NCI-H1436 (cell line): ENCODE measurements at regions not wholly inside any gene's neighbourhood (a gene's known extent, or its start where the extent isn't known, plus 50 kb on each side); places are given as distances from the start of the nearest gene placed in this dataset.

ENCODE experiments used
- DNase-seq: peaks from one replicate; lab custom pipeline; 2025; lab: John Stamatoyannopoulos, UW

DNA sequence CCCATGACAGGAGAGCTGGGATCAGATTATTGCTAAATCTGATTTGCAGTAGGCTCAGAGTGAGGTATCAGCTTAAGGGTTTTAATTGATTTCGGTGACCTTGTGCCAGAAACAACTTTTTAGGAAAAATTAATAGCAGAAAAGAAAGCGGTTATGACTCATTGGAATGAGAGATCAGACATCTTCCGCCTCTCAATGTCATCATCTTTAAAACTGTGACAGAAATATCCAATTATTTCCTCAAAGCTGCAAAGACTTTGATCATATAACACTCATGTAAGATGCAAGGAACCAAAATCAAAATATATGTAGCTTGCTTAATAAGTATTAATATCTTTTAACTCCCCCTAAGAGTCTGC is 190.1 kb upstream of the FOXF1 start:
- no peak for DNase-seq

DNA sequence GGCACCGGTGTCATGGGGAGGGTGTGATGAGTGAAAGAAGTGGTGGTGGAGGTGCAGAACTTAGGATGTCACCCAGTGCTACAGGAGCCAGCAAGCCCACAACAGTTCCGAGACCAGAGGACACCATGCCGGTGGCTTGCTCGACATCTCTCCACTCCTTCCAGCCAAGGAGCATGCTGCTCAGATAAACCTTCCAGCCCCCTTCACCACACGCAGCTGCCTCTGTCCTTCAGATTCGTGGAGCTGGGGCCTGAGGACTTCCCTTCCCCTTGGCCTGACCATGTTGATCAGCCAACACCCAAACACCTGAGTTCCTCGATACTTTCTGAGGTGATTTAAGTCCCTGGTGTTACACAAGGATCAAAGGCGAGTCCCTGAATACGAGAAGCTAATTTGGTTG is 188.8 kb upstream of the FOXF1 start:
- no peak for DNase-seq

DNA sequence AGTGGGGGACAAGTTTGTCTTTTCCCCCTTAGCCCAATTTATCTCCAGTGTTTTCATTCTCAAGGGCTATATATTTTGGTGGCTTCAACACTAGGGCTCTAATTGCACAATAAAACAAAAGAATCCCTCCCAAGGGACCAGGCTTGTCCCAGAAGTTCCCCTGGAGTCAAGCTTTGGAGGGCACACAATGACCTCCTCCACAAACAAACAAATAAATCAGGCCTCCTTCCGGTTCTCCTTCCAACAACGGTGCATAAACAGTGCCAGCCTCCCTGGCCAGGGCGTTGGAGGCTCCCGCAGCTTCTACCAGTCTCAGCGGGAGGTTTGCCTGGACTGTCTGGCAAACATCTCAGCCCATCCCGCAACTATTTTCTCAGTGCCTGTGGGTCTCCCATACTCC is 188.0 kb upstream of the FOXF1 start:
- no peak for DNase-seq

DNA sequence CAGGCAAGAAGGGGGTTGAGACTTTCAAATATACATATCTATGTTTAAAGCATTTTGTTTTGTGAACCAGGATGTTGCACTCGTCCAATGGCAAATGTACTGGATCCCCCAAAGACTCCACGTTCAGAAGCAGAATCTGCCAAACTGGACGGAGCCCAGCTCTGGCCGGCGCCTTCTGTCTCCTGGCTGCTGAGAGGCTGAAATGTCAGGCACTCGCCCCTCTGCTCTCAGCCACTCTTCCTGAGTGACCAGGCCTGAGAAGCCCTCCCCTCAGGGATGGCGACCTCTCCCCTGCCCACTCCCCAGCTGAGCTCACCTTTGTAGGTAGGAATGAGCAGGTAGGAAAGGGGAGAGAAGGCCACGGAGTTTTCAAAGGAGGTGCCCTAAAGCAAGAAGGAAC is 187.5 kb upstream of the FOXF1 start:
- no peak for DNase-seq

DNA sequence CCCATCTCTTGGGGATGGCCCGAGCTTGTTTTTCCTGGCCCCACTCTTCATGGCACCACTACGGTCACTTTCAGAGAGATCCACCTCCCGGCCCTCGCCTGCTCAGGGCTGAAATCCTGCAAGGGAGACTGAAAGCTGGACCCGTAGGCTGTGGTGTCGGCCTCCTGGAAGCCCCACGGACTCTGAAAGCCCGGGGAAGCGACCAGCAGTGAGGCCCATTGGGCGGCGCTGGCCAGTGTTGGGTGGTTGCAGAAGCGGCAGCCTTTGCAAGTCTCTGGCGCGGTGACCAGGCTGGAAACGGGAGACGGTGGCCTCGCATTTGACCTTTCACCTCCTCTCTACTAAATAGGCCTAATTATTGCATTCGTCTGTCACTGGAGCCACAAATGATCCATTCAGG is 186.0 kb upstream of the FOXF1 start:
- DNase-seq: no peak

DNA sequence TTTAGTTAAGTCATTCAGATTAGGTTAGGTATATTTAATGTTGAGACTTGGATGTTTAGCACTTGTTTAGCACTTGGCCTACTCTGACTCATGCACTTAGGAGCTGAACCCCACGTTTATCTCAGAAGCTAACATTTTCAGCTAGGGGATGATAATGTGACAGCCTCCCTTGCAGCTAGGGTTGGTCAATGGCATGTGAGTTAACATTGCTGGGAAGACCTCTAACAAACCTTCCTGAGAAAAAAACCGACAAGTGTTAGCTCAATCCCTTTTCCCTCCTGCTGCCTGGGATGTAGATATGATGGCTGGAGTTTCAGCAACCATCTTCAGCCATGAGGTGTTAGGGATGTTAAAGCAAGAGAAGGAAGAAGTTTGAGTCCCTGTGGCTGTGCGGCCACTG is 185.0 kb upstream of the FOXF1 start:
- DNase-seq: no peak

DNA sequence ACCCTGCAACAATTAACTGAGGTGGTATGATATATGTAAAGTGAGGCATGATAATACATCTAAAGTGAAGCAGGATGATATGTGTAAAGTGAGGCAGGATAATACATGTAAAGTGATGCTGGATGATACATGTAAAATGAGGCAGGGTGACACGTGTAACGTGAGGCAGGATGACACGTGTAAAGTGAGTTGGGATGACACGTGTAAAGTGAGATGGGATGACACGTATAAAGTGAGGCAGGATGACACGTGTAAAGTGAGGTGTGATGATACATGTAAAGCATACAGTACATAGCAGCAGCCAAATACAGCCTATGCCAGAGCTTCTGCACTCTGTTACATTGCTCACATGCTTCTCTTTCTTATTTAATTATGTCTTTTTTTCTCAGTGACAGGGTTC is 184.4 kb upstream of the FOXF1 start:
- no peak for DNase-seq

DNA sequence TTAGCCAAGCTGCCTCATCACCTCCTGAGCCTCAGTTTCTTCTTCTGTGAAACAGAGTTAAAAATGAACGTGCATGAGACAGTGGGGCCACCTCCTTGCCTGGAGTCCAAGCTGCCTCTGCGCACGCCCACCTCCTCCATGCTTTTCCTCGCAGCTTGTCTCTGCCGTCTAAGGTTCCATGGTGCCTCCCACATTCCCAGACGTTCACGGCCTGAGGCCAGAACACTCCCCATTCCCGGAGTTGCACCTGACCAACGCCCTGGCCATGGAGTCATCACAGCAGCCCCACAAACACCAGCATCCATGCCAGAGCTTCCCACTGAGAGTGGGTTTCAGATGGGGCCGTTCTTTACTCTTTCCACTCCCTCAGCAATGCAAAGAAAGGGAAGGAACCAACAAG is 183.0 kb upstream of the FOXF1 start:
- no peak for DNase-seq

DNA sequence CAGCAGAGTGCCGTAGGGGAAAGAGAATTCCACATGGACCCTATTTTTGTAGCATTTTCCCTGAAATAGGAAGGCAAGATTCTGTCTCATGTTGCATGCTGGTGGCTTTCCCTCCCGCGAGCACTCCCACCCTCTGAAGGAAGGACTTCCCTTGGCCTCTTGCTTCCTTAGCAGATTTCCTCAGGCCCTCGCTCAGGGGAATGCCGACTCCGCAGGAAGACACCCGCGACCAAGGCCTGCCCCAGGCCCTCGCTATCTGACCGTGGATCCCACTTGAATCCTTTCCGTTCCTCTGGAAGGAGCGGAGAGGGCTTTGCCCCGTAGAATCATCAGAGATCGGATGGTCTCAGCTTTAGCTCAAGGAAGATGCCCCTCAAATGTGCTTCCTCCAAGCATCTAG is 179.4 kb upstream of the FOXF1 start:
- no peak for DNase-seq

DNA sequence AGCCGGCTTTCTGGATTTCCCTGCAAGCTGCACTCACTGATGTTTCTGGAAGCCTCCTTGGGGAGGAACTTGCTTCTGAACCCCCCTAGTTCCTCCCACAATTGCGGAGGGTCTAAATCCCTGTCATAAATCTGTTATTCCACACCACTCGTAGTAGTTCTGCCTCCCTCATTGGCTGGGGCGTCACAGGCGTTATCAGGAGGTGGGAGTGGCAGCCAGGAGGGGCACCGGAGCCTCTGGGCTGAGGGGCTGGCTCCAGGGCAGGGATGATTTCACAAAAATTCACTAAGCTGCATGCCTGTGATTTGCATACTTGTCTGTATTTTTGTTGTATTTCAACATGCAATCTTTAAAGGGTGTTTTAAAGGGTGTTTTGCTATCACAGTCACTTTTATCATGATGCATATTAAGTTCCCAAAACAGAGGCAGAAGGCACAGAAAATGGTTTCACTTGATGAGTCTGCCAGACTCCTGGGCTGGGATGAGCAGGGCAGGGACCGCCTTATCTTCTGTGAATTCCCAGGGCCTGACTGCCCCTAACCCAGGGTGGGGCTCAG is 176.2 kb upstream of the FOXF1 start:
- no peak for DNase-seq

DNA sequence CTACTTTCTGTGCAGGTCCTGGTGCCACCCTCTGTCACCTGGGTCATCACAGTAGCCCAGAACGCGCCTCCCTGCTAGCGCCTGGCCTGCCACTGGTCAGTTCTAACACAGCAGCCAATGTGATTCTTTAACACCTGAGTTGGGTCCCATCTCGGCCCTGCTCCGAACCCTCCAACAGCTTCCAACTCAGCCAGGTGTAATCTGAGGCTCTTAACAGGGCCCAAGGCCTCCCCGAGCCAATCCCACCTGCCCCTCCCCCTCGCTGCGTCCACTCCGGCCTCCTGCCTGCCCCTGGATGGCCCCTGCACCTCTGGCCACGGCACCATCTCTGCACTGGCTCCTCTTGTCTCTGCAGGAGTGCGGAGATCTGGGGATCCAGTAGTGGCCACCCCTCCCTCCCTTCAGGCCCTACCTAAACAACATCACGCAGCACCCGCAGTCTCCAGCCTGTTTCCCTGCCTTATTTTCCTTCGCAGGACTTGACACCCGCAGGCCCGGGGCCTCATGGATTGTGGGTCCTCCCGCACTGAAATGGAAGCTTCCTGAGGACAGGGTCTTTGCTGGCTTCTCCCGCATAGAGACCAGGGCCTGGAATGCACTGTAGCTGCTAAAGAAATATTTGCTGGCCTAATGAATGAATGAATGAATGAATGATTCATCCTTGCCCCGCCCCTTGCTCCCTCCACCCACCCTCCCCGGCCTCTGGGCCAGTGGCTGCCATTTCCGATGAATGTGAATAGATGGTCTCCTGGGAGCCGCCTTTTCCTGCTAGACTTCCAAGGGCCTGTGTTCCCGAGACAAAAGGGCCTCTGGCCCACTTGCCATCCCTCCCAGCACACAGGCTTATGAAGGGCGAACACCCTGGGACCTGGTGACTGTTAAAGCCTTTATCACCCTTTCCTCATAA is 174.8 kb upstream of the FOXF1 start:
- DNase-seq: no peak

DNA sequence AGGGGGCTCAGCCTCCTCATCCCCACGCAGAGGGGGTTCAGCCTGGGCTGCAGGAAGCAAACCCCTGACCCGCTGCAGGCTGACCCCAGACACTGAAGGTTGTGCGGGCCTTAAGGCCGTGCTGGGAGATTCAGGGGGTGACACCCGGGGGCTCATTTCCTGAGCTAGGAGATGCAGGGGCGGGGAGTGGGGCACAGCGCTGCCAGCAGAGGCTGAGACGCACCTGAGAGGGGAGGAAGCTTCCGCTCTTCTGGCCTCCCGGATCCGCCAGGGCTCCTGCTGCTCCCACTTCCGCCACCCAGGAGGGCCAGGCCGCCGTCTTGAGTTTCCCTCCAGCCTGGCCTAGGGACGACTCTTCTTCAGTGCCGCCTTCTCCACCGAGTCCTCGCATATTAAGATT is 173.2 kb upstream of the FOXF1 start:
- no peak for DNase-seq

DNA sequence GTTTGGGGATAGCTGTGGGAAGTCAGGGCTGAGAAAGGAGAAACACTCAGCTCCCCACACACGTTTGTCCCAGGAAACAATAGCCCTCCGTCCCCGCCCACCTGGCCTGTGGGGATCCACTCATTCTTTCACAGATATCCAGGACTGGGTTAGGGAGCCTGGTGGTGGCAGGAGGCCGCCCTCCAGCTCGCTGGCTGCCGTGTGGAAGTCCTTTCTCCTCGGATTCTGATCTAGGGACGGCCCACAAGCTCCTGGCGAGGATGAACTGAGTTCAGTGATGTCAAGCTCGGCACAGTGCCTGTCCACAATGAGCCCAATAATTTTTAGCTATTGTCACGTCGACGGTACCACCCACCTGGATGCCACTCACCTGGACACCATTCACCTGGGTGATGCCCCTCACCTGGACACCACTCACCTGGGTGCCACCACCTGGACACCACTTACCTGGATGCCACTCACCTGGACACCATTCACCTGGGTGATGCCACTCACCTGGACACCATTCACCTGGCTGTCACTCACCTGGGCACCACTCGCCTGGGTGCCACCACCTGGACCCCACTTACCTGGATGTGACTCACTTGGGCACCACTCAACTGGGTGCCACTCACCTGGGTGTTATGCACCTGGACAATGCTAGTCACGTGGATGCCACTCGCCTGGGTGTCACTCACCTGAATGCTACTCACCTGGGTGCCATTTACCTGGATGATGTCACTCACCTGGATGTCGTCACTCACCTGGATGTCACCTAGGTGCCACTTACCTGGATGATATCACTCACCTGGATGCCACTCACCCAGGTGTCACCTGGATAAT is 172.5 kb upstream of the FOXF1 start:
- DNase-seq: no peak

DNA sequence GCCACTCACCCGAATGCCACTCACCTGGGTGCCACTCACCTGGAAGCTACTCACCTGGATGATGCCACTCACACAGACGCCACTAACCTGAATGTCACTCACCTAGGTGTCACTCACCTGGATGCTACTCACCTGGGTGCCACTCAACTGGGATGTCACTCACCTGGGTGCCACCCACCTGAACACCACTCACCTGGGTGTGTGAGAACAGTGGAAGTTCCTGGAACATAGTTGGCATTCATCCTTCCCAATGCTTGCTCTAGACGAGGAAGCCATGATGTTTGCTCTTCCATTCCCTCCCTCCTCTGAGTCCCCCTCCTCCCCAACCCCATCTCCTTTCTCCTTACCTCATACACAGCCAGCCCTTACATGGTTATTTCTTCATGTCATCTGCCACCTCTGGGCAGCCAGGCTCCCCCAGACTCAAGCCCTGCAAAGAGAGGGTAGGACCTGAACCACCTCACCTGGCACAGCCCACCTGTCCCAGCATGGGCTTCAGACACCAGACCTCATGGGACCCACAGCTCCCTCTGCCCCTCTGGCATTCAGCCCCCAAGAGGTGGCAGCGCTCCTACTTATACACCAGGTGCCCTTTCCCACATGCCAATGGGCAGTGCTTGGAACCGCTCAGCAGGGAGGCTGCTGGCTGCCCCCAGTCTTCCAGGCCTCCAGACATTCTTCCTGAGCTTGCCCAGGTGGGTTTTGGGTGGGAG is 171.8 kb upstream of the FOXF1 start:
- DNase-seq: no peak

DNA sequence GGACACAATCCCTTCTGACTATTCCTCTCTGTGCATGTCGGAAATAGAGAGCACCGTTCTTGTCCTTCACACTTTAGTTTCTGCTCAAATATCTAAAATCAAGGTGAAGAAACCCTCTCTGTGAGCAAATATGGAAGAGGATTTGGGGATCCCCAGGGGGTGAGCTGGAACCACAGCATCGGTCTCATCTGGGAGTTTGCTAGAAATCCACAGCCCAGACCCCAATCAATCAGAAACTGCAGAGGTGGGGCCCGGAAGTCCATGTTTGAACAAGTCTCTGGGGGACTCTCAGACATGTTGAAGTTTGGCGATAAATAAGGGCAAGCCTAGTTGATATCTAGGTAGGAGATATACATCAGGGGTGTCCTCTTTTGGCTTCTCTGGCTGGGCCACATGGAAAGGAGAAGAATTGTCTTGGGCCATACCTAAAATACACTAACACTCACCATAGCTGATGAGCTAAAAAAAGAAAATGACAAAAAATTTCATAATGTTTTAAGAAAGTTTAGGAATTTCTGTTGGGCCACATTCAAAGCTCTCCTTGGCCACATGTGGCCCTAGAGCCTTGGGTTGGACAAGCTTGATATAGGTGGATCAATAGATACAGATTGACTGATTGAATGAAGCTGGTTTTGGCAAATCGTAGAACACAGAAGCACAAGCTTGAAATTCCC is 168.0 kb upstream of the FOXF1 start:
- DNase-seq: no peak

DNA sequence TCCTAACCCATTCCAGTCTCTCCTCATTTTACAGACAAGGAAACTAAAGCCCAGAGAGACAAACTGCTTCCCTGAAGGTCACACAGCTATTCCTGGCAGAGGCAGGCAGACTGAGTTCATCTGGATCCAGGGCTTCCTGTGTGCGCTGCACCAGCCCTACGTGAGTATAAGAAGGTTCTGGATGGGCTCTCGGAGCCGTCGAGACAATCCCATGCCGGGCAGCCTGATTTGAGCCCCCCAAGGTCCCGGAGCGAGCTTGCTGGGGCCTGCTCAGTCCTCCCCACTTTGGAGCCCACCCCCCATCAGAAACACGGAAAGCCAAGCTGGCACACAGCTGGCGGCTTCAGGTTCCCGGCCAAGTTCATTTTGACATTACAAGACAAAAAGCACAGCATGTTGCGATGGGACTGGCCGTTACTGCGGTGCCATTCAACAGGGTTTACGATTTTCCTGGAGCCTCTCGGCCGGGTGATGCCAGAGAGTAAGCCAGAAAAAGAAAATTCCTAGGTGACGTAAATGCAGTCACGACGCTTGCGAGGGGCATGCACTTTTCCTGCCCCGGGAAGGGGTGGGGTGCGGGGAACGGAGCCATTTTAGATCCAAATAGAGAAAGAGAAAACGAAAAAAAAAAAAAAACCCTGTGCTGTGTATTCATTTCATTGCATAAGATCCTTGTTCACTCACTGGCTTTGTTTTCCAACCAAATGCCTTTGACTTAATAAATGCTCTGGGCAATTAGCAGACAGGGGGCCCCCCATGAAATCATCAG is 167.1 kb upstream of the FOXF1 start:
- no peak for DNase-seq

DNA sequence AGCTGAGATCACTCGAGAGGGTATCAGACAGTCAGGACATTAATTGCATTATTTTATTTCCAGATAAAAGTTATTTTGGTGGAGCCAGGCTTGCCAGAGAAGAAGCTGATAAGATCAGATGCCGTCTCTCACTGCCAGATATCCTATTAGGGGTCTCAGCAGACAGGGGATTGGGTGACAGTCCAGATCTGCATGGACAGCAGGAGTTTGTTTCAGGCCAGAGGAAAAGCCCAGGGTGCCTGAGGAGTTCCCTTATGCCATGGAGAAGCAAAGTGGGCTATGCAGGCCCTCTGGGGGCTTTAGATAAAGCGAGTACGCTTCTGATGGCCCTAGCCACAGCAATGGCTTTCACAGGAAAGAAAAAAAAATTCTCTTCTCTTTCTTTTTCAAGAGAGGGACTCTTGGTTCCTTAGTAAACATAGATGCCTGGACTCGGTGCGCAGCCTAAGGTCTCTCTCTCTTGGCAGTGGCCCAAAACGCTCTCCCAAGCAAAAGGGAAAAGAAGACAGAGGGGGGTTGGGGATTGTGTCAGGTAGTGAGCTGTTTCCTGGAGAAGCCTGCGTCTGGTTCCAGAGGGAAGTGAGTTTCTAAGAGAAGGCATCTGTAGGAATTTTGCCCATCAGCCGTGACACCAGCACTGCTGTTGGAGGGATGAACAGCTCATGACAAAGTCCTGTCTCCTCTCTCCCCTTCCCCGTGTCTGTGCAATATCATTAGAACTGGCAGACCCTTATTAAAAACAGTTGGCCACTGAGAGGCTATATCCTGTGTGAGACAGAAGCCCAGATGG is 166.3 kb upstream of the FOXF1 start:
- DNase-seq: no peak

DNA sequence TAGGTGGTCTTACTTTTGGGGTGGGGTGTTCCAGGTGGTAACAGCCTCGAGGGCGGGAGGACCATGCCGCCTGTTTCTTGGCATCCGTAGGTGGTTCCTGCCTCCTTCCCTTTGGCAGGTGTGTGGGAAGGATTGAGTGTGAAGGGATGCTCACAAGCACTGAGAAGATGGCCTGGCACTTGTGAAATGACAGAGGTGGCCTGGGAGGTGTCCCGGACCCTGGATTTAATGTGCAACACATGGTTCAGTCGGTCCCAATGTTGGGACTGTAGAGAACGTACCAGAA is 165.8 kb upstream of the FOXF1 start:
- no peak for DNase-seq

DNA sequence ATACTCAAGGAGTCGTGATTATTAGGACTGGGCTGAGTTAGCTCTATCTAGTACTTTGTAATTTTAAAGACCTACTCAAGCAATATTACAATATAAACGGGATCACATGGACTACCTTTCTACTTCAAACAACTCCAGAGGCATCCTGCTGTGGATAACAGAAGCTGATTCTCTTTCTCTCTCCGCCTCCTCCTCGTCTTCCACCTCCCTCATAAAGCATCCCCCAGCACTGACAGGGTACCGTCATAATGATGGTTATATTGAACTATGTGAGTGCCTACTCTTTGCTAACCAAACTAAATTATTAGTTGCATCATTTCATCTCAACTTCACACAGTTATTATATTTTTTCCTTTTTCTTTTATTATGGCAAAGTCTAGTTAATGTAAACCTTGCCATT is 165.4 kb upstream of the FOXF1 start:
- DNase-seq: no peak

DNA sequence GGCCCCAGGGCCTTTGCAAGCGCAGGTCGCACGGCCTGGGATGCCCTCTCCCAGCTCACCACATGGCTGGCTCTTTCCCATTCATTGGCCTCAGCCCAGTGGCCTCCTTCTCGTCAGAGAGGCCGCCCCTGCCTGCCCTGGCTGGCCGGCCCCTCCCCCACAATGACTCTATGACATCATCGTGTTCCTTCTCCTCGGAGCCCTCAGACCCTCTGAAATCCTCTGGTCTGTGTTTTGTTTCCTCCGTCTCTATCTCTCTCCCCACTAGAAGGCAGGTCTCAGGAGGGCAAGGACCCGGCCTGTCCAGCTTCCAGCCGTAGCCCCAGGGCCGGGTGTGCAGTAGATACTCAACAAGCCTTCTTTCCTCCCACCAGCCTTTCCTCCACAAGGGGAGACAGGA is 164.8 kb upstream of the FOXF1 start:
- DNase-seq: no peak

DNA sequence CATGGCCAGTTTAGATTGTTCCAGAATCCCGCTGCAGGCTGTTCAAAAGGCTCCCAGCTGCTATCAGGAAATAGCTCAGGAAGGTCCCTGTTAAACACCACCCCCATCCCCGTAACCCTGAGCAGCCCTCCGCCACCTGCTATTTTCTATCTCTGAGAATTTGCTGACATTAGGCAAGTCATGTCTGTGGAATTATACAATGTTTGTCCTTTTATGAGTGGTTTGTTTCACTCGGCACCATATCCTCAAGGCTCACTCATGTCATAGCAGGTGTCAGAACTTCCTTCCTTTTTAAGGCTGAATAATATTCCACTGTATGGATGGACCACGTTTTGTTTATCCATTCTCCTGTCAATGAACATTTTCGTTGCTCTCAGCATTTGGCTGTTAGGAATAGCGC is 164.3 kb upstream of the FOXF1 start:
- DNase-seq: no peak
